ENCODE measurements at regions not wholly inside any gene's neighbourhood (a gene's known extent, or its start where the extent isn't known, plus 50 kb on each side); places are given as distances from the start of the nearest gene placed in this dataset.

DNA sequence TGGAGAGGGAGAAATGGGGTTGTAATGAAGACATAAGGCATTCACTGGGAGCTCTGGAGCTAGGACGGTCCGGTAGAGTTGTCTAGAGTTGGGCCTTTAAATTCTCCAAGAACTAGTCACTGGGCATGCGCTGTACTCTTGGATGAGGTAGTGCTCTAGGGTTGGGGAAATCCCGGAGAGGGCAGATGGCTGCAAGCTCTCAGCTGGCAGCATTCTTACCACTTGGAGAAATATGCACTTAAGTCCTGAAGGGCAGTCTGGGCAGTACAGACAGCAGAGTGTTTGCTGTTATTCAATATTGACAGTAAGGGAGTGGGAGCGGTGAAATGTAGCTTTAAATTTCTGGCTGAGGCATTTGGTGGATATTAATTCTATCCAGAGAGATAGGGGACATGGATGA is 214.6 kb downstream of the RDH14 start:
- TF ChIP-seq CTCF (conservative IDR thresholded peaks at IDR 0.05; ENCODE audit: low read depth in 2 of 2) (no peak), POLR2AphosphoS5 (IDR thresholded peaks at IDR 0.05; ENCODE audit: low read depth) (no peak), REST (IDR thresholded peaks at IDR 0.05; ENCODE audit: unreplicated experiment) (no peak), EZH2phosphoT487 (IDR thresholded peaks at IDR 0.05; ENCODE audit: unreplicated experiment) (no peak), EZH2 (IDR thresholded peaks at IDR 0.05; ENCODE audit: low read depth, unreplicated experiment) (no peak), ZNF114 (CRISPR knock-in tag; IDR thresholded peaks at IDR 0.05) (no peak)
